Liver (tissue), 3 donors: ENCODE measurements at regions not wholly inside any gene's neighbourhood (a gene's known extent, or its start where the extent isn't known, plus 50 kb on each side); places are given as distances from the start of the nearest gene placed in this dataset.

Experiments used
- ATF3 ChIP-seq: IDR thresholded peaks from 2 replicates; pipeline ENCODE4 v1.6.1; 2016; ENCODE audit warnings: antibody characterized with exemption
- CTCF ChIP-seq: fragments of 150-350 bp; IDR thresholded peaks from 2 replicates; pipeline ENCODE4 v1.5.1; 2017; ENCODE audit warnings: improper control_type of control experiment, low read depth, low read length; ENCODE audit not compliant: missing input control
- EGR1 ChIP-seq, 2 donors: IDR thresholded peaks; 2 replicates each; pipeline ENCODE4 v1.6.1; 2016 to 2018; ENCODE audit warnings: antibody characterized with exemption in 2 of 2, low read depth in 2 of 2
- MAX ChIP-seq: IDR thresholded peaks from 2 replicates; pipeline ENCODE4 v1.6.1; 2016; ENCODE audit warnings: antibody characterized with exemption
- RAD21 ChIP-seq, 2 donors: IDR thresholded peaks; 2 replicates each; pipeline ENCODE4 v1.6.1; 2016; ENCODE audit warnings: antibody characterized with exemption in 2 of 2, mild to moderate bottlenecking in 2 of 2
- REST ChIP-seq: IDR thresholded peaks from 2 replicates; pipeline ENCODE4 v1.6.1; 2016; ENCODE audit warnings: antibody characterized with exemption, mild to moderate bottlenecking
- SP1 ChIP-seq: IDR thresholded peaks from 2 replicates; pipeline ENCODE4 v1.6.1; 2018; ENCODE audit warnings: antibody characterized with exemption, mild to moderate bottlenecking
- YY1 ChIP-seq: IDR thresholded peaks from 2 replicates; pipeline ENCODE4 v1.6.1; 2016; ENCODE audit warnings: antibody characterized with exemption, mild to moderate bottlenecking
- donor health status: healthy.
- donor health status: healthy.

- TF ChIP-seq CTCF (no peak), ATF3 (no peak), YY1 (no peak), REST (no peak), MAX (no peak), SP1 (no peak), RAD21 (IDR thresholded peaks at IDR 0.05) (no peak), EGR1 (IDR thresholded peaks at IDR 0.05; ENCODE audit: low read depth in 2 of 2) (no peak)
Measured at GRCh38 chr3:127390365-127391025, 102.6 kb upstream of the PRR20G start.
